ENCODE measurements at regions not wholly inside any gene's neighbourhood (a gene's known extent, or its start where the extent isn't known, plus 50 kb on each side); places are given as distances from the start of the nearest gene placed in this dataset.

DNA sequence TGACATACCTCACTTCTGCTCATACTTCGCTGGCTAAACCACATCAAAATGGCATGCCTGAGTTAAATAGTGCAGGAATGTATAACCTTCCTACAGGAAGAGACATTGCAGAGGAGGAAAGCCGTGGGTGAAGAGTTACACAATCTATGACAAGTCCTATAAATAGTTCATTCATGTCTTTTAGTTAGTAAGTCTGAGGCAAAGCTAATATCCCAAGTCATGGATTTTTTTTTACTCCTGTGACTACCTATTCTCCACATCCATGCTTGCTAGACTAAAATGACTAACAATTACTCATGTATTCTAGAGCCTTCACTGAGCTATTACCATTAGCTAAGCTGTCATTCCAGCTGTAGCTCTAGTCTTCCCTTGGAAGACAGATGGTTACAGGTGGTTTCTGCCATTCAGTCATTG, 391.3 kb downstream of the NR2F1-AS1 start:
- TF ChIP-seq CTCF (IDR thresholded peaks at IDR 0.05) = no peak
- TF ChIP-seq POLR2A (IDR thresholded peaks at IDR 0.05) = no peak

All from heart left ventricle (tissue), 13 donors.